ENCODE measurements at regions not wholly inside any gene's neighbourhood (a gene's known extent, or its start where the extent isn't known, plus 50 kb on each side); places are given as distances from the start of the nearest gene placed in this dataset.

GRCh38 chr15:96701877-96702276, 371.4 kb downstream of the NR2F2 start:
- no peak for TF ChIP-seq CTCF (IDR thresholded peaks at IDR 0.05)
- TF ChIP-seq POLR2A (IDR thresholded peaks at IDR 0.05): no peak

All from prostate gland (tissue), 2 donors.